HG02884 (cell line): ENCODE measurements at regions not wholly inside any gene's neighbourhood (a gene's known extent, or its start where the extent isn't known, plus 50 kb on each side); places are given as distances from the start of the nearest gene placed in this dataset.
"Not testable (repeated sequence)": the region's sequence is repeated elsewhere in the genome, so short reads cannot be mapped to it uniquely, and the experiment has no call there.

Source experiments
- ATAC-seq: cut with Tn5 transposase; IDR thresholded peaks from one replicate; pipeline ENCODE4 v1.9.1; 2021; ENCODE audit warnings: mild to moderate bottlenecking, moderate library complexity; ENCODE audit not compliant: unreplicated experiment

DNA sequence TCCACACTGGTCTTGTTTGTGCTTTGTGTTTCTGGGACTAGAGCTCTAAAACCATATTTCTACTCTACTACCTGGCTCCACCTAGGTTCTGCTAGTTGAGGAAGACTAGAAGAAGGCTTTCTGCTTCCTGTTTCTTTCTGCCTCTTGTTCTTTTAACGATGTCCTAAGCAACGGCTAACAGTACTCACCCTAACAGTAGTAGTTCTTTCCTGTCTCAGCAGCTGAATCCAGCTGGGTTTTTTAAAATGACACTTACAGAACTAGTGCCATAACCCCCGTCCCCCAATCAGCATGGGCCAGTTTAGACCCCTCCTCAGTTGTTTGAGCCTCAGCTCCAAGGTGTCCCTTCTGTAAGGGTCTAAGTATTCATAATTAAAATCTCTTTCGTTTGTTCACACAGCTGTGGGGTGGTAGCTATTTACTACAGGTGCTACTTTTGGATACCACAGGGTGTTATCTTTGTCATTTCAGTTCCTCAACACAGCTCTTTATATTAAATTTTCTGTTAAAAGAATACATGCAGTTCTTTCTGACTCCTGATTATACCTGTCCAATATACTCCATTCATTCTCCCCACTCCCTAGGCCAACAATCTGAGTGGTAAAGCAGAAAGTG lies 790.2 kb downstream of the DHX35 start:
- ATAC-seq: no peak

GRCh38 chr20:39751557-39752137 lies 789.5 kb downstream of the DHX35 start:
- no peak for ATAC-seq

DNA sequence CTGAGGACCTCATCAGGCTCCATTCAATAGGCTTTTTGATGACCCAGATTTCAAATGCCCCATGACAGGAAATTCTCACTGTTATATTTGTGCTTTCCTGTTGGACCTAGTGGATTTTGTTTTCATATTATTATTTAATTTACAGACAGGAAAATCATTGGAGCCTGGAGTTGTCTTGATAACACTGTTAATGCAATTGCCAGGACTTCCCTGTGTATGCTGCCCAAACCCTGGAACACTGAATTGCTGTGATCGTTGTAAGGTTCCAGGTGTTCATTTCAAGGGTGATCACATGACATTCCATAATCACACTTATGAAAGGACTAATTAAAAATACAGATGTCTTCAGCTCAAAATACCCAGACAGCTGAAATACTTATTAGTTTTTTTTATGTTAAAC lies 783.2 kb downstream of the DHX35 start:
- ATAC-seq: no peak

GRCh38 chr20:39738651-39739050 lies 776.5 kb downstream of the DHX35 start:
- no peak for ATAC-seq

DNA sequence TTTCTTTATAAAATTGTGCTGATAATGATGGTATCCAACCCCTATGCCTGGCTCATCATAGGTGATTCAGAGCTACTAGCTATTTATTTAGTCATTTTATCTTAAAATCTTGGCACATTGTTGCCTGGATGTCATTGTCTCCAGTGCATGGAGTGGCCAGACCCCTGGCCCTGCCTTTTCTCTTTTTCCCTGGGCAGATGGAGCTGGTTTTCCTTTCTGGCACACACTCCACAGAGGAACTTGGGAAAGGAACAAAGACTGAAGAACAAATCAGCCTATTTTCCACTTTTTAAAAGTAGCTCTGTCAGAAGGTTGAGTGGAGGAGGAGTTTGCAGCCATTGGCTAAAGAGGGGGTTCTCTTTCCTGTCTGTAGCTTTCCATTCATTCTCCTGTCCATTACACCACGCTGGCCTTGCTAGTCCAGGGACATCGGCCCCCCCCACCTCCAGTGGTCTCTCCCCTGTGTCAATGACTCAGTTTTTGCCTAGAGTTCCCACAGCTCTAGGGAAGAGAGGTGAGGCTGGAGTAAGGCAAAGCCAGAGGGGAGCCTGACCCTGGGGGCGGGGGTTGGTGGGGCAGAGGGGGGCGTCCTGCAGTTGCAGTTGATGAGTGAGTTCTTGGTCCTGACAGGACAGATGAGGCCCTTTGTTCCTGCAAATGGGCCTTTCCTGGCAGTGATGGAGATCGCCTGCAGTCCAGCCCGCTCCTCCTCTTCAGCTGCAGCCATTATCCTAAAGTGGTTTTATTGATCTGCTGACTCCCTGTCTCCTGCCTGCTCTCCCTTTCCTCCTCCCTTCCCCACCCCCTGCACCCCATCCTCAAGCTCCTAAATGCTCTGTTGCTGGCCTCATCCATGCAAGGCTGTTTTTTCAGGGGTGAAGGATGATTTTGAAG lies 774.5 kb downstream of the DHX35 start:
- no peak for ATAC-seq

- not testable (repeated sequence) for ATAC-seq
Measured at GRCh38 chr20:39725513-39725912, 763.4 kb downstream of the DHX35 start.

- no peak for ATAC-seq
Measured at GRCh38 chr20:39719293-39719692, 757.1 kb downstream of the DHX35 start.

- no peak for ATAC-seq
Measured at GRCh38 chr20:39717936-39718335, 755.8 kb downstream of the DHX35 start.

GRCh38 chr20:39716796-39717341 lies 754.7 kb downstream of the DHX35 start:
- ATAC-seq: no peak

- no peak for ATAC-seq
Measured at GRCh38 chr20:39713076-39713840, 751.1 kb downstream of the DHX35 start.

GRCh38 chr20:39706184-39706663 lies 744.1 kb downstream of the DHX35 start:
- no peak for ATAC-seq

DNA sequence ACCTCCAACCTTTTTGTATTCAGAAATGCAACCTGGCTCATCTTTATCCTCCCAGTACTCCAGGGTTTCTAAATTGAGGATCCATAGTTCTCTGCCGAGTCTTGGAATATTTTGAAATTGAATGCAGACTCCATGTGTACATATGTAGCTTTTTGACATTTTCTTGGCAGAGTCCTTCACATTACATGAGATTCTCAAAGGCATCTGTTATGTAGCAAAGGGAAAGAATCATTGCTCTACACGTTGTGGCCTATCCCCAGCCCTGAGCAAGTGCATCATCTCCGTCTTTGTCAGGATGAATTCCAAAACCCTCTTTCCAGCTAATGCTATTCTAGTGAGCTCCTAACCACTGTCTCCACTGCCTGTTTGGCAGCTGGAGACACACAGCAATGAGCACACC lies 742.9 kb downstream of the DHX35 start:
- ATAC-seq: no peak

DNA sequence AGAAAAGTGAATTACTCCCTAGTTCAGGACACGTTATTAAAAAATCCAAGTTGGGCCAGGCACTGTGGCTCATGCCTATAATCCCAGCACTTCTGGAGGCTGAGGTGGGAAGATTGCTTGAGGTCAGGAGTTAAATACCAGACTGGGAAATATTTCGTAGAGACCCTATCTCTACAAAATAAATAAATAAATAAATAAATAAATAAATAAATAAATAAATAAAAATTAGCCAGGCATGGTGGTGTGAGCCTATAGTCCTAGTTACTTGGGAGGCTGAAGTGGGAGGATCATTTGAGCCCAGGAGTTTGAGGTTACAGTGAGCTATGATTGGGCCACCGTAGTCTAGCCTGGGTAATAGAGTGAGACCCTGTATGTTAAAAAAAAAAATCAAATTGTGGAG lies 741.2 kb downstream of the DHX35 start:
- ATAC-seq: not testable (repeated sequence)

GRCh38 chr20:39702701-39703349 lies 740.7 kb downstream of the DHX35 start:
- ATAC-seq: no peak

DNA sequence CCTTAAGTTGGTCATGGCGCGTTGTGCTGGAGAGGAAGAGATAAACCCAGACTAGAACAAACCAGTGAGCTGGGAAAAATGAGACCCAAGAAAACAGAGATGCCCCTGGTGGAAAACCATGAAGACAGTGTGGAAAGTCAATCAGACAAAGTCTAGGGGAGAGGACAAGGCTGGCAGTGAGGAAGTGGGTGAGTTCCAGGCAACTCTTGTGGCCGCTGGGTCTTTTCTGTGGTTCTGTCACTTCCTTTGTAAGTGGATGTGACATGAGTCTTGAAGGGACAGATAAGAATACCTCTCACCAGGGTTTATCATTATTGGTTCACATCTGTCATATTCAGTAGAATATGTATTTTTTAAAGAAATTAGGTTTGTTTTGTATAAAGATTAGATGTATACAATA lies 738.4 kb downstream of the DHX35 start:
- ATAC-seq: no peak

DNA sequence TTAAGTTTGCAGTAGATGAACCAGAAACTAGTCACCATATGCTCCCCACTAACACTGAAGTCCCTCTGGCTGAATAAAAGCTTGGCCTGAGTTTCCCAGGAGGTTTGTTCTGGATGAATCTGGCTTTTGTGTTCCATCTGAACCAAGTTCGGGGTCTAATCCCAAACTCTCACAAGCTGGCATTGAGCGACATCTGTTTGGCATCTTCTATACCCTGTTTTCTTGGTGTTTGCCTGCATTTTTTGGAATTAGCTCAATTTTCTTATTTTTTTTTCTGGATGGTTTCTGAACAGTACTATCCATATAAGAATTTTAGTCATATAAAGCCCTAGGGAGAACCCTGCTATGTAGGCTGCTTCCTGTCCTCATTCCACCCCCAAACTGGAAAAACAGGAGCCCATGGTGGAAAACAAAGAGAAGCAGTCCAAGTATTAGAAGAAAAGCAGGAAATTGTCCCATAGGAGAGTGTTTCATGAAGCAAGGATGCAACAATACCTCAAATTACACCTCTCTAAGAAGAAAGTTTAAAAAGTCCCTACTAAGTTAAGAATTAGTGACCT lies 737.1 kb downstream of the DHX35 start:
- ATAC-seq: no peak

DNA sequence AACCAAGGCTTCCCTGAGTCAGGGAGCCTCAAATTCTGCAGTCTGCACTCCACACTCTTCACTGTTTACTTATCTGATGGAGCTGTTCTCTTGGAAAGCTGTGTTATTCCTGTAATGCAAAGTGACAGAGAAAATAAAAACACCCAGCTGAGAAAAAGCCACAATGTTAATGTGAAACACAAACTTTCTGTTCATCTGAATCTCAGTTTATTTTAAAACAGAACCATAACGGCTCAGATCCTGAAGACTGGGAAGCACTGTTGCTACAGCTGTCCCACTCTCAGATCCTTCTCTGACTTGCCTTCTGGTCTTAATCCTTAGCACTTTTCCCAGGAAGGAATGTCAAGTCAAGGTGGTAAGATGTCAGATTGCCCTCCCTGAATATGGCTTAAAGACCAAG lies 736.6 kb downstream of the DHX35 start:
- no peak for ATAC-seq

- no peak for ATAC-seq
Measured at GRCh38 chr20:39691151-39691862, 729.2 kb downstream of the DHX35 start.

DNA sequence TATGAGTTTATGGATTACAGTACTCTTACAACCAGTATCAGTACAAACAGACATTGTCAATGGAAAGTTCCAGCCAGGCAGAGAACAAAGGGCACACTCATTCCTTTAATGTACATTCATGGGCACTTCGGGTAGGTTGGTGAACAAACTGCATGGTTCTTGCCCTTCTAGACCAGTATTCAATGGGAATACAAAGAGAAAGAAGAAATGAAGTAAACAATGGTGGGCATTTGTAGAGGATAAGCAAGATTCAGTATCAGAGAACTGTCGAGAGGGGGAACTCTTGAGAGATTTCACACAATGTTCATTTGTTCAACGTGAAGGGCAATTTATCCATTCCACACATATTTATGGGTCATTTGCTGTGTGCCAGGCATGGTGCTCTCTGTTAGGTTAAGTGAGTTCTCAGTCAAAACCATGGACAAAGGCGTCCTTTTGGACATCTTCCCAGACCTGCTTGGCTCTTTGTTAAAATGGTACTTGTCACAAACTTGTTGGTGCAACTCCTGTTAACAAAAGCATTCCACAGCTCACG lies 714.8 kb downstream of the DHX35 start:
- ATAC-seq: no peak
